Stomach (tissue), 8 donors: ENCODE measurements at regions not wholly inside any gene's neighbourhood (a gene's known extent, or its start where the extent isn't known, plus 50 kb on each side); places are given as distances from the start of the nearest gene placed in this dataset.

Experiments
- DNase-seq, 2 donors: peaks; one replicate each; pipeline versions ENCODE4 v3.0.0 to v3.0.0-alpha.2; 2013 to 2019
- H3K27ac ChIP-seq, 5 donors: fragments of 200-600 bp in 4 of 5; sonication (generic) in 4 of 5; one replicate each; pipeline ENCODE4 v1.5.1; 2013 to 2019; ENCODE audit warnings: mild to moderate bottlenecking in 1 of 5, moderate library complexity in 1 of 5
- H3K27me3 ChIP-seq, 3 donors: fragments of 200-600 bp; sonication (generic); one replicate each; pipeline ENCODE4 v1.5.1; 2017 to 2019; ENCODE audit warnings: mixed run types in 1 of 3
- H3K36me3 ChIP-seq, 4 donors: fragments of 200-600 bp; sonication (generic); 1 replicate in 3 of 4; 2 replicates in 1 of 4; pipeline ENCODE4 v1.5.1; 2016 to 2019
- H3K4me1 ChIP-seq, 4 donors: fragments of 200-600 bp; sonication (generic); one replicate each; pipeline ENCODE4 v1.5.1; 2016 to 2019
- H3K4me3 ChIP-seq, 4 donors: fragments of 200-600 bp; sonication (generic) in 3 of 4; one replicate each; pipeline ENCODE4 v1.5.1; 2016 to 2019; ENCODE audit warnings: mild to moderate bottlenecking in 1 of 4
- H3K9me3 ChIP-seq, 4 donors: fragments of 200-600 bp; sonication (generic); one replicate each; pipeline ENCODE4 v1.5.1; 2016 to 2019
- CTCF ChIP-seq, 7 experiments: fragments of 450-650 bp in 4 of 7; fragments of 200-600 bp in 3 of 7; sonication (generic) in 3 of 7; IDR thresholded peaks; one replicate each; pipeline ENCODE4 v1.5.1; 2016 to 2019; ENCODE audit warnings: antibody characterized with exemption in 7 of 7, control low read depth in 2 of 7, mild to moderate bottlenecking in 1 of 7
- EP300 ChIP-seq: sonication (generic); formaldehyde crosslinking; IDR thresholded peaks from one replicate; pipeline ENCODE4 v1.6.1; 2017; ENCODE audit warnings: antibody characterized with exemption
- POLR2A ChIP-seq, 4 donors: fragments of 450-650 bp; IDR thresholded peaks; one replicate each; pipeline ENCODE4 v1.6.1; 2016; ENCODE audit warnings: antibody characterized with exemption in 4 of 4, control low read depth in 2 of 4, mild to moderate bottlenecking in 1 of 4, moderate library complexity in 1 of 4
- POLR2AphosphoS5 ChIP-seq, 3 donors: sonication (generic); formaldehyde crosslinking; IDR thresholded peaks; one replicate each; pipeline ENCODE4 v1.6.1; 2016; ENCODE audit warnings: antibody characterized with exemption in 3 of 3
- WGBS, 5 donors: extraction: QIAGEN DNeasy Blood & Tissue Kit in 3 of 5; methylation state at CpG; one replicate each; pipeline versions ENCODE4 v1.1.5 to v1.1.7; 2013 to 2018; 5-methylcytosine and 5-hydroxymethylcytosine counted together
- intact Hi-C: fragments of 100-400 bp; cut with DNase I; formaldehyde crosslinking; loops from one replicate; pipeline ENCODE4 v1.15.1; 2023; ENCODE audit warnings: low total_unique reads
- donor health status: healthy with polysubstance abuse.
- donor health status: Bipolar disorder and iron deficiency.
- donor health status: healthy.

- H3K4me3 ChIP-seq, result no peak overlapping the region
- no peaks in the 10 kb centered on the region for H3K27me3 ChIP-seq
- peak in 1 of 2 donors; percentile 55 for DNase-seq
- no peaks in the 10 kb centered on the region for H3K9me3 ChIP-seq
- intact Hi-C loops, result no loop called here
- H3K36me3 ChIP-seq, result no peaks in the 10 kb centered on the region
- 30 to 46% (median 36%) methylated on average over 4 of the region's 4 CpGs for WGBS, 5 donors
- no peak overlapping the region for H3K27ac ChIP-seq
- TF ChIP-seq POLR2A (IDR thresholded peaks at IDR 0.05), result no peak
- peak in 4 of 7 experiments; percentile 16 to 45 (median 32) for TF ChIP-seq CTCF (IDR thresholded peaks at IDR 0.05)
- no peaks in the 10 kb centered on the region for H3K4me1 ChIP-seq
Observed at GRCh38 chr3:148309390-148310035, 388.2 kb upstream of the AGTR1 start.

GRCh38 chr3:148315756-148316155 lies 381.9 kb upstream of the AGTR1 start:
- 80 to 90% (median 82%) methylated on average over 3 of the region's 3 CpGs for WGBS, 5 donors
- DNase-seq, result no peak
- H3K4me3 ChIP-seq, result no peak overlapping the region
- no peaks in the 10 kb centered on the region for H3K36me3 ChIP-seq
- no peak overlapping the region for H3K27ac ChIP-seq
- intact Hi-C loops, result no loop called here
- TF ChIP-seq POLR2A (IDR thresholded peaks at IDR 0.05) (no peak), CTCF (IDR thresholded peaks at IDR 0.05) (no peak), EP300 (no peak), POLR2AphosphoS5 (IDR thresholded peaks at IDR 0.05) (no peak)
- no peaks in the 10 kb centered on the region for H3K27me3 ChIP-seq
- no peaks in the 10 kb centered on the region for H3K9me3 ChIP-seq
- H3K4me1 ChIP-seq, result no peaks in the 10 kb centered on the region

GRCh38 chr3:148318240-148318639 lies 379.5 kb upstream of the AGTR1 start:
- Histone ChIP-seq H3K4me1 (no peaks in the 10 kb centered on the region), H3K27ac (no peak overlapping the region), H3K27me3 (no peaks in the 10 kb centered on the region), H3K36me3 (no peaks in the 10 kb centered on the region), H3K9me3 (no peaks in the 10 kb centered on the region), H3K4me3 (no peak overlapping the region)
- no peak for TF ChIP-seq CTCF (IDR thresholded peaks at IDR 0.05)
- 74 to 88% (median 85%) methylated on average over 3 of the region's 3 CpGs for WGBS, 5 donors
- DNase-seq, result no peak
- intact Hi-C loops, result no loop called here

- no peaks in the 10 kb centered on the region for H3K27me3 ChIP-seq
- TF ChIP-seq POLR2A (IDR thresholded peaks at IDR 0.05) (no peak), EP300 (no peak), POLR2AphosphoS5 (IDR thresholded peaks at IDR 0.05) (no peak), CTCF (IDR thresholded peaks at IDR 0.05) (no peak)
- H3K4me3 ChIP-seq, result no peak overlapping the region
- peak in 1 of 2 donors; percentile 8 for DNase-seq
- intact Hi-C loops, result no loop called here
- WGBS, 5 donors, result 49 to 72% (median 59%) methylated on average over 7 of the region's 7 CpGs
- H3K9me3 ChIP-seq, result no peaks in the 10 kb centered on the region
- H3K4me1 ChIP-seq, result no peaks in the 10 kb centered on the region
- no peaks in the 10 kb centered on the region for H3K36me3 ChIP-seq
- H3K27ac ChIP-seq, result no peak overlapping the region
Observed at GRCh38 chr3:148319161-148319915, 378.4 kb upstream of the AGTR1 start.
